ENCODE measurements at regions not wholly inside any gene's neighbourhood (a gene's known extent, or its start where the extent isn't known, plus 50 kb on each side); places are given as distances from the start of the nearest gene placed in this dataset.

GRCh38 chr17:12422651-12423050 is 243.0 kb upstream of the MYOCD start:
- peak; percentile 15 to 34 (median 16) for TF ChIP-seq POLR2AphosphoS5 (IDR thresholded peaks at IDR 0.05)
- TF ChIP-seq CTCF (IDR thresholded peaks at IDR 0.05) = no peak
- no peak for TF ChIP-seq POLR2A (IDR thresholded peaks at IDR 0.05)
